Esophagus muscularis mucosa (tissue), 4 donors: ENCODE measurements at regions not wholly inside any gene's neighbourhood (a gene's known extent, or its start where the extent isn't known, plus 50 kb on each side); places are given as distances from the start of the nearest gene placed in this dataset.

Source experiments
- EP300 ChIP-seq: sonication (generic); formaldehyde crosslinking; IDR thresholded peaks from one replicate; pipeline ENCODE4 v1.6.1; 2017; ENCODE audit warnings: antibody characterized with exemption
- POLR2A ChIP-seq: fragments of 450-650 bp; IDR thresholded peaks from one replicate; pipeline ENCODE4 v1.6.1; 2017; ENCODE audit warnings: antibody characterized with exemption, moderate library complexity, mild to moderate bottlenecking, low read depth
- TF ChIP-seq, protein P1 (sequence below), 3 experiments: fragments of 200-600 bp in 2 of 3; fragments of 450-650 bp in 1 of 3; sonication (generic) in 2 of 3; IDR thresholded peaks; one replicate each; pipeline ENCODE4 v1.5.1; 2017 to 2019; ENCODE audit warnings: antibody characterized with exemption in 3 of 3, mild to moderate bottlenecking in 2 of 3, moderate library complexity in 1 of 3

DNA sequence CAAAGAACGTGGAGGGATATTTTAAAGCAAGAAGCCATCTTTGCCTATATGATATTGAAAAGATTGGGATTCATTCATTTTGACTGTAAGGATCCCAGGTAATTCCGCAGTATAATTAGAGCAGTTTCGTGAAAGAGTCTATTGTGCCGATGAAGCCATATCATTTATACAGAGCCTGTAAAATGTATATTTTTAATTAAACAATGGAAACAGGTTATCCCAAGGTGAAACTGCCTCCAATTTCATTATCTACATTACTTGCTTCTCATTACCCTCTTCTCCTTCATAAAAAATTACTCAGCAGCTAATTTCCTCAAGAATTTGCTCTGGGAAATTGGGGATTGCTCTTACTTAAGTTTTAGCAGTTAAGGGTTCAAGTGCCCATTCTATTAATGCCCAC lies 444.1 kb downstream of the SOCS6 start:
- TF ChIP-seq POLR2A, result no peak
- no peak for TF ChIP-seq EP300
- TF ChIP-seq, protein P1, sequence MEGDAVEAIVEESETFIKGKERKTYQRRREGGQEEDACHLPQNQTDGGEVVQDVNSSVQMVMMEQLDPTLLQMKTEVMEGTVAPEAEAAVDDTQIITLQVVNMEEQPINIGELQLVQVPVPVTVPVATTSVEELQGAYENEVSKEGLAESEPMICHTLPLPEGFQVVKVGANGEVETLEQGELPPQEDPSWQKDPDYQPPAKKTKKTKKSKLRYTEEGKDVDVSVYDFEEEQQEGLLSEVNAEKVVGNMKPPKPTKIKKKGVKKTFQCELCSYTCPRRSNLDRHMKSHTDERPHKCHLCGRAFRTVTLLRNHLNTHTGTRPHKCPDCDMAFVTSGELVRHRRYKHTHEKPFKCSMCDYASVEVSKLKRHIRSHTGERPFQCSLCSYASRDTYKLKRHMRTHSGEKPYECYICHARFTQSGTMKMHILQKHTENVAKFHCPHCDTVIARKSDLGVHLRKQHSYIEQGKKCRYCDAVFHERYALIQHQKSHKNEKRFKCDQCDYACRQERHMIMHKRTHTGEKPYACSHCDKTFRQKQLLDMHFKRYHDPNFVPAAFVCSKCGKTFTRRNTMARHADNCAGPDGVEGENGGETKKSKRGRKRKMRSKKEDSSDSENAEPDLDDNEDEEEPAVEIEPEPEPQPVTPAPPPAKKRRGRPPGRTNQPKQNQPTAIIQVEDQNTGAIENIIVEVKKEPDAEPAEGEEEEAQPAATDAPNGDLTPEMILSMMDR (IDR thresholded peaks at IDR 0.05), result no peak
